HG02943 (cell line): ENCODE measurements at regions not wholly inside any gene's neighbourhood (a gene's known extent, or its start where the extent isn't known, plus 50 kb on each side); places are given as distances from the start of the nearest gene placed in this dataset.

Experiments
- ATAC-seq: cut with Tn5 transposase; IDR thresholded peaks from one replicate; pipeline ENCODE4 v1.9.1; 2021; ENCODE audit warnings: mild to moderate bottlenecking, low read depth, moderate library complexity; ENCODE audit not compliant: unreplicated experiment

GRCh38 chr1:182297335-182297734, 94.3 kb downstream of the GLUL start:
- no peak for ATAC-seq

- no peak for ATAC-seq
These were observed 95.9 kb downstream of the GLUL start for GRCh38 chr1:182295697-182296096.

- no peak for ATAC-seq
These were observed 98.4 kb downstream of the GLUL start for GRCh38 chr1:182293119-182293589.

- no peak for ATAC-seq
These were observed 99.3 kb downstream of the GLUL start for GRCh38 chr1:182292193-182292741.

GRCh38 chr1:182291584-182292192, 99.9 kb downstream of the GLUL start:
- ATAC-seq, result no peak

- ATAC-seq, result no peak
These were observed 102.6 kb downstream of the GLUL start for GRCh38 chr1:182288749-182289604.

GRCh38 chr1:182286761-182287160, 104.8 kb downstream of the GLUL start:
- no peak for ATAC-seq

- ATAC-seq, result no peak
These were observed 107.6 kb downstream of the GLUL start for GRCh38 chr1:182283746-182284544.

GRCh38 chr1:182281541-182281940, 110.0 kb downstream of the GLUL start:
- ATAC-seq, result no peak

- no peak for ATAC-seq
These were observed 111.1 kb downstream of the GLUL start for GRCh38 chr1:182280504-182280900.

GRCh38 chr1:182279724-182280503, 111.7 kb downstream of the GLUL start:
- no peak for ATAC-seq

GRCh38 chr1:182279302-182279701, 112.3 kb downstream of the GLUL start:
- ATAC-seq, result no peak

- ATAC-seq, result no peak
These were observed 113.2 kb downstream of the GLUL start for GRCh38 chr1:182278144-182279054.

- ATAC-seq, result no peak
These were observed 116.3 kb downstream of the GLUL start for GRCh38 chr1:182275271-182275670.

- no peak for ATAC-seq
These were observed 117.0 kb downstream of the GLUL start for GRCh38 chr1:182274618-182275017.

- no peak for ATAC-seq
These were observed 120.9 kb downstream of the GLUL start for GRCh38 chr1:182270731-182271130.

GRCh38 chr1:182269097-182269496, 122.5 kb downstream of the GLUL start:
- ATAC-seq, result no peak

GRCh38 chr1:182268669-182269068, 122.9 kb downstream of the GLUL start:
- ATAC-seq, result no peak

GRCh38 chr1:182264185-182264584, 127.4 kb downstream of the GLUL start:
- ATAC-seq, result no peak
